COLO668 (cell line): ENCODE measurements at regions not wholly inside any gene's neighbourhood (a gene's known extent, or its start where the extent isn't known, plus 50 kb on each side); places are given as distances from the start of the nearest gene placed in this dataset.

Experiments used
- DNase-seq: peaks from one replicate; lab custom pipeline; 2025; ENCODE audit not compliant: unreplicated experiment; lab: John Stamatoyannopoulos, UW

- no peak for DNase-seq
These were observed 464.6 kb upstream of the HS6ST1 start for GRCh38 chr2:128783193-128783671.

GRCh38 chr2:128783896-128784295, 465.2 kb upstream of the HS6ST1 start:
- DNase-seq, result no peak

DNA sequence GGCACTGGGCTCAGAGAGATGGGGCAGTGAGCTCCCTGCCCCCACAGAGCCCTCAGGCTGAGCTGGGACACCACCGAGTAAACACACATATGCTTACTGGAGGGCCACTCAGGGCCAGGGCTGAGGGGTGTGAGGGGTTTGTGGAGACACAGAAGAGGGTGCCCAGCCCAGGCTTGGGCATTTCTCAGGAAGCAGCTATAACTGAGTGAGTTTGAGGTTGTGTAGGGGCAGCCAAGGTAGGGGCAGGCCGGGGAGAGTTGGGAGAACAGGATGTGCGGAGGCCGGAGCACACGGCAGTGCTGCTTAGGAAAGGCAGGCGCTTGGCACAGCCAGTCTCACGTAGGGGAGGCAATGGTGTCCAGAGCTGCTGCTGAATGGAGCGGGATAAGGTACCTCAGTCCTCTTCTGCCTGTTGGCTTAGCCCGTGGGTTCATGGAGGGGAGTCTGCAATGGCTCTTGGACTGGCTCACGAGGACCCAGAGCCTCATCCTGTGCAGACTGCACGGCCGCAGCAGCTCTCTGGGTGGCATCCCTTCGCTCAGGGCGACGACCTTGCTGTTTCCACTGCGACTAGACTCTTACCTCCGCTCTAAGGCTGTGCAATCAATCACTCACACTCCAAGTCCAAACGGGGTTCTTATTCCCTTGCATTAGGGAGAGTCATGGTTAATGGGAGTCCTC, 466.1 kb upstream of the HS6ST1 start:
- no peak for DNase-seq

- DNase-seq, result no peak
These were observed 467.6 kb upstream of the HS6ST1 start for GRCh38 chr2:128786316-128786715.

DNA sequence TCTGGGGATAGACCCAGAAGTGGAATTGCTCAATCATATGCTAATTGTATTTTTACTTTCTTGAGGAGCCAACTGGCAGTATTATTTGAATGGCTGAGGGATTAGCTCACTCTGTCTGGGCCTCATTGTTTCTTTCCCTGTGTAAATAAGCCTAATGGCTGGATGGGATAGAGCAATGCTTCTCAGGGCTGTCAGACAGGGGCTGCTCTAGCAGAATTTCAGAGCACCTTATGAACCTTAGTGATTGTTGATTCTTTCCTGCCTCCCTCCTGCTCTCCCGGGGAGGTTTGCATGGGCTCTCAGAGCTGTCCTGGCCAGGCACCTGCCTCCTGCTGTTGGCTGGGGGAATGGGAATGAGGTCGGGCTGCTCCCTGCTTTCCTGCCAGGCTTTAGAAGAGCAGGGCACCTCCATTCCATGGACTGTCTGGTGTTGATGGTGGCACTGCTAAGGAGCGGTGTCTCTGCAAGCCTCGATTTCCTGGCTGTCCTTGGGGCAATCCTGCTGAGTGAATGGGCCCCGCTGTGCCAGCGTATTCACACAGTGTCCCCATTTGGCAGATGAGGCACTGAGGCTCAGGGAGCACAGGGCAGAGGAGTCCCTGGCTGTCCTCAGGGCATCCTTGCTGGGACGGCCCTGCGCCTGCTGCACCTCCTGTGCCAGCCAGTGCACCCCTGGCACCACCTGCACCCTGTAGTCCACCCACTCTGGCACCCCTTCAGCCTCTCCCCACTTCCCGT, 468.2 kb upstream of the HS6ST1 start:
- no peak for DNase-seq

- no peak for DNase-seq
These were observed 468.9 kb upstream of the HS6ST1 start for GRCh38 chr2:128787616-128788015.

GRCh38 chr2:128788636-128789220, 470.1 kb upstream of the HS6ST1 start:
- no peak for DNase-seq

GRCh38 chr2:128789221-128789620, 470.6 kb upstream of the HS6ST1 start:
- DNase-seq, result no peak

DNA sequence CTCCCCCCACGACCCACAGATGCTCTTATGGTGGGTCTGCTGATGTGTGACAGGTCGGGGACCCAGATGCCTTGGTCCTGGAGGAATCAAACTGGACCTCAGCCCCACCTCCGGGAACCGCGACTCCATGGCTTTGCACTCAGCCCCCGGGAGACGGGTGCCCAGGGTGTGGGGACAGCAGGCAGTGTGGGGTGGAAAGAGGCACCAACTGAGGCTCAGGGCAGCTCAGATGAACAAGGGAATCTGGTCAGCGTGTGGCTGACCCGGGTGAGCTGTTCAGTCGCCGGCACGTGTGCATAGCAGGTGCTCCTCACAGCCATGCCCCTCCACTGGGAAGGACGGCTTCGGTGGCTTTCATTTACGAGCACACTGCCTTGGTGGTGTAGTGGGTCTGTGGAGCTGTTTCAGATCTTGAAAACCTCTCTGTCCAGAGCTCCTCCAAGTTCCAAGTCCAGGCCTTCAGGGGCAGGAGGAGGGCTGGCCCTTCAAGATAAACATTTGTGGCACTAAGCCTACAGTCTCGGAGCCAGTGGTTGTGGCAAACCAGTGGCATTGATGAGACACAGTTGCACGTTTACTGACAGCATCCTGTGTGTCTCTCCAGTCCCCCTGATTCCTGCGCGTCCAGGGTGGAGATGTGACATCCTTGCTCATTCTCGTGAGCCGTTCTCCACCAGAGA, 471.2 kb upstream of the HS6ST1 start:
- no peak for DNase-seq

DNA sequence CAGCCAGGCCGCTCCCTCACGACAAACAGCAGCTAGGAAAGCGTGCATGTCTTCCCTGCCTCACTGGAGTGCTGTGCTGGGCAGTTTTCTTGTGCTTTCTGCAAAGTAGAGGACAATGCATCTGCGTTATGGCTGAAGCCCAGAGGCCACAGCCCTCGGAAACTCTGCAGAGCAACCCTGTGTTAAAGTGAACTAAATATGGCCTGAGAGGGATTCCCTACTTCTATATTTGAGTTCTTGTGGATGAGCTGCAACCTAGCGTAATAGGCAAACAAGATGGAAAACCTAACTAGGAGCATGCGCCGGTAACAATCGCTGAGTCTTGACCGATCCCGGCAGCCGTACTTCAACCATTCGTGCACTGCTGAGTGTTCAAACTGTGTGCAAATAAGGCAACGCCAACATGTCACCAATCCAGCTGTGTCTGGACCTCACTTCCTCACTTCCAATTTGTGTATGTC, 471.9 kb upstream of the HS6ST1 start:
- DNase-seq, result no peak

DNA sequence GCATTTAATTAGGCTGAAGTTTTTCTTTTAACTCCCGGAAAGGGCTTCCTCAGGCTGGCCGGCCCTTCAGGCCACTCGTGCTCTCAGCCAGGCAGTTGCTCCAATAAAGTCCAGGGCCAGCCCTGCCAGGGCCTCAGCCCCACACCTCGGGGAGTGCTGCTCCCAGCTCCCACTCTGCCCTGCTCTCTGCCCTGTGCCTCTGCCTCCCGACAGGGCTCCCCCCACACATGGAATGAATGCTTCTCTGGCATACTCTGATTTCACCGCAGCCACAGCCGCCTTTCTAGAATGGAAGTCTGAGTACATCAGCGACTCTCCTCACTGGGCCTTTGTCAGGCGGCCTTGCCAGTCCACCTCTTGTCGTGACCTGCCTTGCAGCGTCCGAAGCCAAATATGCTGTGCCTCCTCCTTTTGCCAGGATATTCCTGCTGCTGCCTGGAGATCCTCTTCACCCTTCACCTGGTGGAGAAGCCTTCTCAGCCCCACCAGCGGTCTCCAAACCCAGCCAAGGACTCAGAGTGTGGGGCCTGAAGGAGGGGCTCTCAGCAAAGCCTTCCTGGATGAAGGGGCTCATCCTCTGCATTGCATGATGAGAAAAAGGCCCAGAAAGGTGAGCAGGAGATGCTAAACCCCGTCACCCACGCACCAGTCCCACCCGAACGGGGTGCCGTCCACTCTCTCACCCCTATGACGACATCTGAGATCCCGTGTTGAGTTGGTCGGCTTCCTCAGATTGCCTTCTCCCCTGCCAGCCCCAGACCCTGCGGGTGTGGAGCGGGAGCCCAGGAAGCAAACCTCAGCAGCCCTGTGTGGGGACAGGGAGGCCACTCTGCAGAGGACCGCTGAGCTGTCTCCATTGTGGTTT, 472.7 kb upstream of the HS6ST1 start:
- no peak for DNase-seq

GRCh38 chr2:128791985-128792320, 473.3 kb upstream of the HS6ST1 start:
- no peak for DNase-seq

GRCh38 chr2:128792476-128793054, 473.9 kb upstream of the HS6ST1 start:
- DNase-seq, result no peak

- DNase-seq, result no peak
These were observed 474.7 kb upstream of the HS6ST1 start for GRCh38 chr2:128793404-128793803.

DNA sequence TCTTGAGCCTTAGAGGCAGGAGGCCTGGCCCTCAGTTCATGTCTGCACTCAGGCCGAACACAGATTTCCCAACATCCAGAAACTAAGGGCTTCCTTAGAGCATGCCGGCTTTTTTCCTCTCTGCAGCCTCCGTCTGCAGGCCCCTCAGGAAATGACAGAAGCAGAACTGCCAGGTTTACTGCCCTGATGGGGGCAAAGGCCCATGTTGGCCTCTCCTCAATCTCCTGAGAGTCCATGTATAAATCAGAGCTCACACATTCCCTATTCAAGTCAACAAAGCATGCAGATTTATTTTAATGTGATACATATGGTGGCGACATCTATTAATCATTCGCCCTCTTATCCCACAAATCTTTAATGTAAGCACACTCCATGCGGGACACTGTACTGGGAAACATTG, 475.6 kb upstream of the HS6ST1 start:
- no peak for DNase-seq

- no peak for DNase-seq
These were observed 477.7 kb upstream of the HS6ST1 start for GRCh38 chr2:128796321-128796720.

DNA sequence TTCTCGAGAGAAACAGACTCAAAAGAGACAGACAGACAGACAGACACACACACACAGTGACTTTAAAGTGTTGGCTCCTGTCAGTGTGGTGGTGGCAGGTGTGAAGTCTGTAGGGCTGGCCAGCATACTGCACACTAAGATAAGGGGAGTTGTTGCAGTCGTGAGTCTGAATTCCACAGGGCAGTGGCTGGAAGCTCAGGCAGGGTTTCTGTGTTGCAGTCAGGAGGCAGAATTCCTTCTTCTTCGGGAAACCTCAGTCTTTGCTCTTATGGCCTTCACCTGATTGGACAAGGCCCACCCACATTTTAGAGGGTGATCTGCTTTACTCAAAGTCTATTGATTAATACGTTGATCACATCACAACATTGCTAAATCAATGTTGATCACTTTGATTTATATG, 478.4 kb upstream of the HS6ST1 start:
- DNase-seq, result no peak

GRCh38 chr2:128797533-128797932, 478.9 kb upstream of the HS6ST1 start:
- no peak for DNase-seq

- no peak for DNase-seq
These were observed 479.3 kb upstream of the HS6ST1 start for GRCh38 chr2:128797937-128798336.

DNA sequence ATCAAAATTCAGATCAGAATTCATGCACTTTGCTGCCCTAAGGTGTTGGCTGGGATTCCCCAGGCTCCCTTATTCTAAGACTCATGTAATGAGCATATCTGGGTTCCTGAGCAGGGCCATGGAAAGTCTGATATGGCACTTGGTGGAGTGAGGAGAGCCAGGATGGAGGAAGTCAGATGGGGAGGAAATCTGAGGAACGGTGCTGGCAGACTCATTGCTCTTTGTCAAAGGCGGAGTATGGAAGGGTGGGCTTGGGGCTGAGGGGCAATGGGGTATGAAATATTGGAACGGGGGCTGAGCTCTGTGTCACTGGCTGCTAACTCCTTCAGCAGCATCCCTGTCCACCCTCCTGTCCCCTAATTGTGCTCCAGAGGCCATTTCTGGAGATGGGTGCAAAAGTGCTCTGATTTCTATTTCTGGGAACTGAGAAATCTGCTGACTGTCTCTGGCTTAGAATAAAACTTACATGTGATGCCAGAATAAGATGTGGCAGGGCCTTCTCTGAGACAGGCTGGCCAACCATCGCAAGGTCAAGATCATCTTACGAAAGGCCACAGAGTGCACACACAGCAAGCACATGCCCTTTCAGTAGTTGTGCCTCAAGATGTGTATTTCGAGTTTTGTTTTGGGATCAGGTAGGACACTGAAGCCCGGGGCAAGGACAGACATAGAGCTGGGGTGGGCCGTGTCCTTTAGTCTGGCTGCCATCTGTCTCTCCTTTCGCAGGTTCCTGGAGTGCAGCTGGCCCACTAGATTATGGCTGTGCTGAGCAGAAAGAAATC, 480.0 kb upstream of the HS6ST1 start:
- DNase-seq, result no peak
